ENCODE measurements at regions not wholly inside any gene's neighbourhood (a gene's known extent, or its start where the extent isn't known, plus 50 kb on each side); places are given as distances from the start of the nearest gene placed in this dataset.

DNA sequence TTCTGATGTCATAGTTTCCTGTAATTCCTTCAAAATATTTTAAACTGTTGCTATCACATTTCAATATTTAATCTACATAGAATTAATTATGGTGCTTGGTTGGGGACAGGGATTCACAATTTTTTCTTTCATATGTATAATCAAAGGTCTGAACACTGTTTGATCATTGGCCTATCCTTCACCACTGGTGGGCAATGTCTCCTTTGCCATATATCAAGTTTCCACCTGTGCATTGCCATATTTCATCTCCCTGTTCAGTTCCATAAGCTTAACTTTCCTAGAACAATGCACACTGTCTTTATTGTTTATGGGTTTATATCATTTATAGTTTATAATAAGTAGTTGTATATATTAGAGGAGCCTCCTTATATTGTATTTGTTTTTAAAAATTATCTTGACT, 374.9 kb upstream of the PTBP2 start:
- no peak for DNase-seq (ENCODE audit: extremely low read depth, low read depth)
- TF ChIP-seq, protein P1, sequence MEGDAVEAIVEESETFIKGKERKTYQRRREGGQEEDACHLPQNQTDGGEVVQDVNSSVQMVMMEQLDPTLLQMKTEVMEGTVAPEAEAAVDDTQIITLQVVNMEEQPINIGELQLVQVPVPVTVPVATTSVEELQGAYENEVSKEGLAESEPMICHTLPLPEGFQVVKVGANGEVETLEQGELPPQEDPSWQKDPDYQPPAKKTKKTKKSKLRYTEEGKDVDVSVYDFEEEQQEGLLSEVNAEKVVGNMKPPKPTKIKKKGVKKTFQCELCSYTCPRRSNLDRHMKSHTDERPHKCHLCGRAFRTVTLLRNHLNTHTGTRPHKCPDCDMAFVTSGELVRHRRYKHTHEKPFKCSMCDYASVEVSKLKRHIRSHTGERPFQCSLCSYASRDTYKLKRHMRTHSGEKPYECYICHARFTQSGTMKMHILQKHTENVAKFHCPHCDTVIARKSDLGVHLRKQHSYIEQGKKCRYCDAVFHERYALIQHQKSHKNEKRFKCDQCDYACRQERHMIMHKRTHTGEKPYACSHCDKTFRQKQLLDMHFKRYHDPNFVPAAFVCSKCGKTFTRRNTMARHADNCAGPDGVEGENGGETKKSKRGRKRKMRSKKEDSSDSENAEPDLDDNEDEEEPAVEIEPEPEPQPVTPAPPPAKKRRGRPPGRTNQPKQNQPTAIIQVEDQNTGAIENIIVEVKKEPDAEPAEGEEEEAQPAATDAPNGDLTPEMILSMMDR (IDR thresholded peaks at IDR 0.05; ENCODE audit: low read depth, low read length), result no peak

DNA sequence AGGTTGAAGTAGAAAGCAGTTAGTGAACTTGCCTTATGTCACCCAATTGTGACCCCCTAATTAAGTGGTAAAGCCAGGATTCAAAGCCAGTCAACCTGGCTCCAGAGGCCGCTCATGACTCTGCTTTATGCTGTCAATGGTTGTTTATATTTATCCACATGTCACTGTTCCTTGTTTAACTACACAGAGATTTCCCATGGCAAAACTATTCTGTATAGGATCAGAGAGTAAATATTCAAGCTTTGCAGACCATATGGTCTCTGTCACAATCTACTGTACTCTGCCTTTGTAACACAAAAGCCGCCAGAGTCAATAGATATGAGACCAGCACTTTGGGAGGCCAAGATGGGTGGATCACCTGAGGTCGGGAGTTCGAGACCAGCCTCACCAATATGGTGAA, 371.7 kb upstream of the PTBP2 start:
- DNase-seq (ENCODE audit: extremely low read depth, low read depth), result no peak

DNA sequence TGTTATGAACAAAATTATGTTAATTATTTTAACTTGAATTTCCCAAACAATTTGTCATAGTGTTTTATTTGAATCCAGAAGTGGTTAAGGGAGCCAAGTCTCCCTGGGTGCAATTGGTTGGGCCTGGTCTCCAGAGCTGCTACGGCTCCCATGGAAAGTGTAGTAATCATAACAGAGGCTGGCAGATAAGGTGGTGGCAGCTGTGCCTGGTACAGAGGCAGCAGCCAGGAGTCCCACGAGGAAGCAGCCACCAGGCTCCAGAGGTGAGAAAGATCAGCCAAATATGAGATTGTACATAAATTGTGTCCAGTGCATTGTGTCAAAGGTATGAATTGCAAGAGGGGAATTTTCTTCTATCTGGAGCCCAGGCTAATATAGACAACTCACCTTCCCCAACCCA, 368.9 kb upstream of the PTBP2 start:
- DNase-seq (ENCODE audit: extremely low read depth, low read depth), result no peak
- TF ChIP-seq, protein P1 (IDR thresholded peaks at IDR 0.05; ENCODE audit: low read depth, low read length), result no peak

More for the DNA sequence above, 371.7 kb upstream of the PTBP2 start:
- TF ChIP-seq, protein P1 (IDR thresholded peaks at IDR 0.05; ENCODE audit: low read depth, low read length), result no peak

DNA sequence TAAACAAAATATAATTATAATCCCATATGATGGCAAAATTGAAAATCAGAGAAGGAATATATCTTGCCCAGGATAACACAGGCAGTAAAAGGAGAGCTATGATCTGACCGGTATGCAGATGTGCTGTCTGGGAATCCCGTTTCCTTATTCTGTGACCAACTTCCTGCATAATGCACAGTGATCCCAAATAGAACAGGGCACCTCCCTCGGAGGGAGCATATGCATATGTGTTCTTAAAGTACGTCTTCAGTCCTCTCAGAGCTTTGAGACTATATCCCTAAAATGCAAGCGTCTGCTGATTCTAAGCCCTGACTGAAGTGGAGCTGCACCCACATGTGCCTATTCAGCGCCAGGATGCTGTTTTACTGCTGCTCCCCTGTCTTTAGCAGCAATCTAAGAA, 366.1 kb upstream of the PTBP2 start:
- DNase-seq (ENCODE audit: extremely low read depth, low read depth), result no peak
- TF ChIP-seq, protein P1 (IDR thresholded peaks at IDR 0.05; ENCODE audit: low read depth, low read length), result no peak

DNA sequence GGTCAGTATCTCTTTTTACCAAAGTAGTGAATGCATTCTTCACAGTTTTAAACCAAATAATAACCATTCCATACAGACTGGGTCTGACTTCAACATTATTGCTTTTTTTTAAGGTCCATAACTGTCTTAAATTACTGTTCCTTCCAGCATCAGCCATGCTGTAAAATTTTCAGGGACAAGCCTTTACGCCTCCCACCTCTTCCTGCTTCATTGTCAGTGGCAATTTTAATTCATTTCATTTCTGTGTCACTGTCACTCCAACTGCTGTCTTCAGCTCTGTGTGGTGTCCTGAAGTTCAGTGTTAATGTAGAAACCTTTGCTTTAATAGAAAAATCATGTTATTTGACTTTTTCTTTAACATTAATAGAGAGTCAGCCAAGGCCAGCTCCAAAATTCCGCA, 365.6 kb upstream of the PTBP2 start:
- TF ChIP-seq, protein P1 (IDR thresholded peaks at IDR 0.05; ENCODE audit: low read depth, low read length), result no peak
- DNase-seq (ENCODE audit: extremely low read depth, low read depth), result no peak

DNA sequence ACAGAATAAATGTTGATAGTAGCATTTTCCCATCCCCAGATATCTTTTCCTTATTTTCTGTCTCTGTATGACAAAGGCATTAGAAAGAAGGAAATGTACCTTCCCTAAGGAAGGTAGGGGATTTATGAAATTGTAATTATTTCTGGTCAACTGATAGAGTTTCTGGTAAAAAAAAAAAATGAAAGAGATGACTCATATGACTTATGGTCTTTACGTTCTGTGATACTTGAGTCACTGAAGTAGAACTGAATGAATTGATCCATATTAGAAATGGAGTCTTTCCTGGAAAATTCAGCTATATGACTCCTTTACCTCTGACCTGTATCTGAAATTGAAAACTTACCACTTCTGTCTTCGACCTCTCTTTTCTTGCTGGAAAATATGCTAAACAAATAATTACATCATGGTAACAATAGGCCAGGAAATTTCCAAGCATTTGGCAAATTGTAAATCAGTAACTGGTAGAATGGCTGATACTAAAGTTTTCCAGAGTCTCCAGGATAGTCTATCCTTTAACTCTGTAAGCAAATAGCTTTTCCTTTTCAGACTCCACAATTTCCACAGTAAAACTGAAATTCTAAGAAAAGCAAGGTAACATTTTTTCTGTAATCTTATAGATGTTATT, 364.3 kb upstream of the PTBP2 start:
- TF ChIP-seq, protein P1 (IDR thresholded peaks at IDR 0.05; ENCODE audit: low read depth, low read length), result no peak
- DNase-seq (ENCODE audit: extremely low read depth, low read depth), result no peak

DNA sequence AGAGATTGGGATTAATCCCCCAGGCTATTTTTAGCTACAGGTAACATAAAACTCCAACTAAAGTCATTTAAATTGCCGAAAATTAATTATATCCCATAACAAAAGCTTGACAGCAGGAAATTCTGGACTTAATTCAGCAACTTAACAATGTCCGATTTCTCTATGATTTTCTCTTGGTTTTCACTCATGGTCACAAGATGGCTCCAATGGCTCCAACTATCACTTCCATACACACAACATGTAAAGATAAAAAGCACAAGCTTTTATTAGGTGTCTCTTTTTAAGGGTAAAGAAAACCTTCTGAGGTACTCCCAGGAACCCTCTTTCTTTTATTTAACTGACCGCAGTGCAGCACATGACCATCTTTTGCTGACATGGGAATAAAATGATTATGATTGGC, 363.5 kb upstream of the PTBP2 start:
- TF ChIP-seq, protein P1 (IDR thresholded peaks at IDR 0.05; ENCODE audit: low read depth, low read length), result no peak
- no peak for DNase-seq (ENCODE audit: extremely low read depth, low read depth)

Measured in AG09319 (cell line).